K562 (cell line): ENCODE measurements at regions not wholly inside any gene's neighbourhood (a gene's known extent, or its start where the extent isn't known, plus 50 kb on each side); places are given as distances from the start of the nearest gene placed in this dataset.
"Not testable (repeated sequence)": the region's sequence is repeated elsewhere in the genome, so short reads cannot be mapped to it uniquely, and the experiment has no call there.

Experiments used
- ATAC-seq: fragments of 200-7000 bp; cut with Tn5 transposase; 3 replicates; pipeline ENCODE4 v1.9.1; 2020; ENCODE audit warnings: moderate library complexity
- BruUV-seq: library from RNA; stranded (reverse); fragments of 400-500 nt; replicated peaks from 2 replicates; lab custom pipeline; 2021; lab: Mats Ljungman, UMichigan
- CTCF ChIA-PET: fragments of 300-600 bp; formaldehyde crosslinking; extraction: SDS; loops from one replicate; lab custom pipeline; 2021; ENCODE audit warnings: low intra/inter-chr PET ratio; lab: Yijun Ruan, JAX
- POLR2A ChIA-PET: fragments of 300-600, 350-650 bp; sonication (Branson Sonifier 250); formaldehyde crosslinking; extraction: SDS; loops from one replicate; lab custom pipeline; 2021; ENCODE audit warnings: antibody characterized with exemption, inconsistent platforms; lab: Yijun Ruan, JAX
- DNase-seq, 4 experiments: peaks; one replicate each; pipeline versions ENCODE4 v3.0.0 to v3.0.0-alpha.2; 2011 to 2018; ENCODE audit warnings: low spot score in 3 of 4, mixed read lengths in 3 of 4; ENCODE audit errors: extremely low read depth in 1 of 4
- FAIRE-seq: peaks from 2 replicates; lab custom pipeline; 2011; peaks lifted over from hg19 to GRCh38; lab: Jason Lieb, UNC
- H2AFZ ChIP-seq: 2 replicates; pipeline ENCODE4 v1.6.0; 2011; ENCODE audit warnings: low read depth, low read length, control low read depth, inconsistent platforms
- H3K27ac ChIP-seq: fragments of 200-600 bp; 3 replicates; pipeline ENCODE4 v1.8.0; 2011; ENCODE audit warnings: low read depth, mild to moderate bottlenecking, control low read depth, inconsistent platforms, low read length, moderate library complexity, mixed read lengths; ENCODE audit errors: extremely low read depth
- H3K27me3 ChIP-seq, 2 experiments: fragments of 300-600 bp in 1 of 2; 2 replicates in 1 of 2; 3 replicates in 1 of 2; pipeline versions ENCODE4 v1.6.0 to v1.8.0; 2011; ENCODE audit warnings: inconsistent platforms in 2 of 2, low read length in 2 of 2, mild to moderate bottlenecking in 1 of 2, mixed read lengths in 1 of 2, moderate library complexity in 1 of 2; ENCODE audit not compliant: control insufficient read depth in 2 of 2, insufficient read depth in 2 of 2
- H3K36me3 ChIP-seq: fragments of 300-600 bp; 3 replicates; pipeline ENCODE4 v1.8.0; 2011; ENCODE audit warnings: mild to moderate bottlenecking, low read length, inconsistent platforms; ENCODE audit not compliant: control insufficient read depth, insufficient read depth
- H3K4me1 ChIP-seq, 2 experiments: fragments of 200-600 bp in 1 of 2; replicated peaks in 1 of 2; 2 replicates in 1 of 2; 3 replicates in 1 of 2; pipeline versions ENCODE4 v1.5.1 to v1.8.0; 2011; ENCODE audit warnings: inconsistent platforms in 2 of 2, low read length in 2 of 2, mild to moderate bottlenecking in 1 of 2, mixed read lengths in 1 of 2, moderate library complexity in 1 of 2; ENCODE audit not compliant: control insufficient read depth in 2 of 2, insufficient read depth in 2 of 2
- H3K4me2 ChIP-seq: 2 replicates; pipeline ENCODE4 v1.6.1; 2011; ENCODE audit warnings: low read length, control low read depth, inconsistent platforms, mixed read lengths; ENCODE audit not compliant: insufficient read depth
- H3K4me3 ChIP-seq: fragments of 200-600 bp; sonication (generic), shearing (Covaris generic); 2 replicates; pipeline ENCODE4 v1.5.1; 2016; ENCODE audit warnings: control low read depth, inconsistent platforms
- H3K79me2 ChIP-seq: fragments of 200-600 bp; 3 replicates; pipeline ENCODE4 v1.8.0; 2011; ENCODE audit warnings: low read length, inconsistent platforms; ENCODE audit not compliant: control insufficient read depth, insufficient read depth
- H3K9ac ChIP-seq, 2 experiments: 2 replicates each; pipeline versions ENCODE4 v1.6.0 to v1.6.1; 2011; ENCODE audit warnings: low read depth in 2 of 2, low read length in 2 of 2, control low read depth in 1 of 2, inconsistent platforms in 1 of 2, mild to moderate bottlenecking in 1 of 2, mixed read lengths in 1 of 2; ENCODE audit not compliant: insufficient read depth in 1 of 2
- H3K9me1 ChIP-seq: one replicate; pipeline ENCODE4 v1.6.0; 2011; ENCODE audit warnings: inconsistent platforms, mild to moderate bottlenecking, low read length, moderate library complexity; ENCODE audit not compliant: control insufficient read depth, insufficient read depth
- H3K9me3 ChIP-seq: replicated peaks from 2 replicates; pipeline ENCODE4 v1.5.1; 2011; ENCODE audit warnings: low read depth, low read length, inconsistent platforms; ENCODE audit not compliant: control insufficient read depth, insufficient read depth
- H4K20me1 ChIP-seq: replicated peaks from 2 replicates; pipeline ENCODE4 v1.6.1; 2011; ENCODE audit warnings: low read length, inconsistent platforms, mixed read lengths; ENCODE audit not compliant: control insufficient read depth, insufficient read depth
- WGBS: fragments of 100-300 bp; shearing (Covaris generic); methylation state at CpG from one replicate; pipeline ENCODE4 v1.1.6; 2016; ENCODE audit warnings: low coverage, mixed read lengths; ENCODE audit not compliant: insufficient coverage; ENCODE audit errors: missing lambda C conversion rate; 5-methylcytosine and 5-hydroxymethylcytosine counted together
- in situ Hi-C: fragments of 300-500 bp; cut with MboI; formaldehyde crosslinking; loops from 4 replicates; pipeline ENCODE4 v1.15.0; 2018; ENCODE audit warnings: inconsistent platforms, mixed read lengths
- intact Hi-C: fragments of 100-400 bp; cut with micrococcal nuclease; formaldehyde crosslinking; loops from 2 replicates; pipeline ENCODE4 v1.14.2; 2022

DNA sequence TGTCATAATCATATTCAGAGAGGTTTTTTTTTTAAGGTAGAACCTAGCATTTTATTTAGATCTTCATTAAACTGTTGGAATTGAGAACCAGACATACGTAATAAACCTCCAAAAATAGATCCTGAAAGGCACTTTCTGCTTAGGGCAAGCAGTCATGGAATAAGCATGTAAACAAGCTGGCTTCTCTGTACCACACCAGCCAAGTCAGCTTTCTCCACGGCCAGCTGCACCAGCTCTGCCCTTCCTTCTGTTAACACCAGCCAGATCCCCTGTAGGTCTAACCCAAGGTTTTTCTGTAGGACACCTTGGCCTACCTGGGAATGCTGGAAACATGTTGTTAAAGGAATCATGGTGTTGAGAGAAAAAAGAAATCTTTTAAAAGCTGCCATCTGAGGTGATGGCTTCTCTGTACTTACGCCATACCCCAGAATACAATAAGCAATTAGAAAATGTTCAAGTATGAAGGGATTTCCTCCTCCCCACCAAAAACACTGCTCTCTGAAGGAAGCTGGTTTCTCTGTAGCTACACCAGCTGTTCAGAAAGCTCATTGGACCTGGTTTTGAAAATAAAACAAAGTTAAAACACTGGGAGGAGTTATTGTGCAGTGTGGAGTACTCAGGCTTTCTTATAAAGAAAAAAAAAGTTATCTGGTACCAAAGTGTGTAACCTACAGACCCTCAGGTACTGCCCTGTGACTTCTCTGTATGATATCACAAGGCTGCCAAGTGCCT, 54.6 kb upstream of the CCDC80 start:
- POLR2A ChIA-PET = interaction anchor here (0.6 kb wide), 1 partner anchor 19 kb away, joined by 5 read pairs; no protein-coding TSS in a partner anchor

DNA sequence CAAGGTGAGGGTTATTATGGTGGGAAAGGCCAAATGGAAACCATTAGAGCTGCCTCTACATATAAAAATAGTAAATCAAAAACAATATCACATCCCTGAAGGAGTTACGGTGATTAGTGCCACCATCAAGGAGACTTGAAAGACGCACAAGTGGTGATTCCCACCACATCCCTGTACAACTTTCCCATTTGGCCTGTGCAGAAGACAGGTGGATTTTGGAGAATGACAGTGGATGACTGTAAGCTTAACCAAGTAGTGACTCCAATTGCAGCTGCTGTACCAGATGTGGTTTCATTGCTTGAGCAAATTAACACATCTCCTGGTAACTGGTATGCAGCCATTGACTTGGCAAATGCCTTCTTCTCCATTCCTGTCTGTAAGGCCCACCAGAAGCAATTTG, 54.0 kb upstream of the CCDC80 start:
- H2AFZ ChIP-seq, in situ Hi-C loops, CTCF ChIA-PET, H3K9me1 ChIP-seq, BruUV-seq, H3K9ac ChIP-seq, H3K4me2 ChIP-seq, H3K4me3 ChIP-seq, H3K79me2 ChIP-seq, H4K20me1 ChIP-seq, H3K27me3 ChIP-seq, ATAC-seq, DNase-seq, H3K9me3 ChIP-seq, H3K36me3 ChIP-seq, H3K27ac ChIP-seq, H3K4me1 ChIP-seq, FAIRE-seq, POLR2A ChIA-PET: not testable (repeated sequence)
- WGBS = 100% methylated on average over 1 of the region's 2 CpGs
- intact Hi-C loops = loop anchor here (10.0 kb wide), 1 partner anchor 50 kb away; the partner anchor contains the start of gene CCDC80

More for the DNA sequence above, 54.6 kb upstream of the CCDC80 start:
- H3K4me3 ChIP-seq, H3K27ac ChIP-seq, BruUV-seq, ATAC-seq, H3K4me1 ChIP-seq, in situ Hi-C loops, H3K36me3 ChIP-seq, H3K9ac ChIP-seq, H4K20me1 ChIP-seq, FAIRE-seq, H3K9me3 ChIP-seq, H3K9me1 ChIP-seq, H2AFZ ChIP-seq, DNase-seq, H3K27me3 ChIP-seq, H3K79me2 ChIP-seq, CTCF ChIA-PET, H3K4me2 ChIP-seq: not testable (repeated sequence)
- WGBS = 83% methylated on average over 1 of the region's 3 CpGs
- intact Hi-C loops = loop anchor here (10.0 kb wide), 1 partner anchor 51 kb away; the partner anchor contains the start of gene CCDC80
